Panc1 (cell line): ENCODE measurements at regions not wholly inside any gene's neighbourhood (a gene's known extent, or its start where the extent isn't known, plus 50 kb on each side); places are given as distances from the start of the nearest gene placed in this dataset.

Source experiments
- CTCF ChIP-seq: fragments of 450-650 bp; IDR thresholded peaks from 2 replicates; pipeline ENCODE4 v1.5.1; 2017; ENCODE audit warnings: mild to moderate bottlenecking
- POLR2AphosphoS5 ChIP-seq: IDR thresholded peaks from 2 replicates; pipeline ENCODE4 v1.6.1; 2012; ENCODE audit warnings: mild to moderate bottlenecking, low read depth, low read length, moderate library complexity
- SIN3A ChIP-seq: IDR thresholded peaks from 2 replicates; pipeline ENCODE4 v1.6.1; 2012; ENCODE audit warnings: low read depth, mild to moderate bottlenecking, low read length, moderate library complexity, borderline replicate concordance; ENCODE audit not compliant: insufficient read depth
- TCF7L2 ChIP-seq: IDR thresholded peaks from 2 replicates; pipeline ENCODE4 v1.6.1; 2011; ENCODE audit warnings: mild to moderate bottlenecking, low read depth, low read length, inconsistent platforms
- TF ChIP-seq, protein P1 (sequence below), 2 experiments: IDR thresholded peaks; 2 replicates each; pipeline ENCODE4 v1.6.1; 2011 to 2012; ENCODE audit warnings: low read depth in 2 of 2, control low read depth in 1 of 2, low read length in 1 of 2, mild to moderate bottlenecking in 1 of 2, moderate library complexity in 1 of 2; ENCODE audit not compliant: insufficient read depth in 1 of 2

GRCh38 chr21:41568606-41569385 is 60.8 kb upstream of the TMPRSS2 start:
- TF ChIP-seq CTCF = no peak
- TF ChIP-seq POLR2AphosphoS5 = no peak
- TF ChIP-seq SIN3A = no peak
- TF ChIP-seq, protein P1, sequence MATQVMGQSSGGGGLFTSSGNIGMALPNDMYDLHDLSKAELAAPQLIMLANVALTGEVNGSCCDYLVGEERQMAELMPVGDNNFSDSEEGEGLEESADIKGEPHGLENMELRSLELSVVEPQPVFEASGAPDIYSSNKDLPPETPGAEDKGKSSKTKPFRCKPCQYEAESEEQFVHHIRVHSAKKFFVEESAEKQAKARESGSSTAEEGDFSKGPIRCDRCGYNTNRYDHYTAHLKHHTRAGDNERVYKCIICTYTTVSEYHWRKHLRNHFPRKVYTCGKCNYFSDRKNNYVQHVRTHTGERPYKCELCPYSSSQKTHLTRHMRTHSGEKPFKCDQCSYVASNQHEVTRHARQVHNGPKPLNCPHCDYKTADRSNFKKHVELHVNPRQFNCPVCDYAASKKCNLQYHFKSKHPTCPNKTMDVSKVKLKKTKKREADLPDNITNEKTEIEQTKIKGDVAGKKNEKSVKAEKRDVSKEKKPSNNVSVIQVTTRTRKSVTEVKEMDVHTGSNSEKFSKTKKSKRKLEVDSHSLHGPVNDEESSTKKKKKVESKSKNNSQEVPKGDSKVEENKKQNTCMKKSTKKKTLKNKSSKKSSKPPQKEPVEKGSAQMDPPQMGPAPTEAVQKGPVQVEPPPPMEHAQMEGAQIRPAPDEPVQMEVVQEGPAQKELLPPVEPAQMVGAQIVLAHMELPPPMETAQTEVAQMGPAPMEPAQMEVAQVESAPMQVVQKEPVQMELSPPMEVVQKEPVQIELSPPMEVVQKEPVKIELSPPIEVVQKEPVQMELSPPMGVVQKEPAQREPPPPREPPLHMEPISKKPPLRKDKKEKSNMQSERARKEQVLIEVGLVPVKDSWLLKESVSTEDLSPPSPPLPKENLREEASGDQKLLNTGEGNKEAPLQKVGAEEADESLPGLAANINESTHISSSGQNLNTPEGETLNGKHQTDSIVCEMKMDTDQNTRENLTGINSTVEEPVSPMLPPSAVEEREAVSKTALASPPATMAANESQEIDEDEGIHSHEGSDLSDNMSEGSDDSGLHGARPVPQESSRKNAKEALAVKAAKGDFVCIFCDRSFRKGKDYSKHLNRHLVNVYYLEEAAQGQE (IDR thresholded peaks at IDR 0.05; ENCODE audit: insufficient read depth in 1 of 2, low read depth in 2 of 2, low read length in 1 of 2) = no peak
- TF ChIP-seq TCF7L2 = no peak
